Keratinocyte (primary cell): ENCODE measurements at regions not wholly inside any gene's neighbourhood (a gene's known extent, or its start where the extent isn't known, plus 50 kb on each side); places are given as distances from the start of the nearest gene placed in this dataset.

ENCODE experiments used
- EZH2 ChIP-seq: IDR thresholded peaks from one replicate; pipeline ENCODE4 v1.6.1; 2012; ENCODE audit warnings: inconsistent platforms, mild to moderate bottlenecking, low read length, moderate library complexity
- TF ChIP-seq, protein P1 (sequence below), 3 experiments: IDR thresholded peaks in 1 of 3; conservative IDR thresholded peaks in 1 of 3; optimal IDR thresholded peaks in 1 of 3; 2 replicates in 2 of 3; 3 replicates in 1 of 3; pipeline versions ENCODE3 to v1.5.1; 2011; ENCODE audit warnings: low read length in 3 of 3, mild to moderate bottlenecking in 3 of 3, moderate library complexity in 2 of 3, control low read depth in 1 of 3, inconsistent platforms in 1 of 3; ENCODE audit not compliant: insufficient read depth in 2 of 3; ENCODE audit errors: extremely low read depth in 1 of 3

DNA sequence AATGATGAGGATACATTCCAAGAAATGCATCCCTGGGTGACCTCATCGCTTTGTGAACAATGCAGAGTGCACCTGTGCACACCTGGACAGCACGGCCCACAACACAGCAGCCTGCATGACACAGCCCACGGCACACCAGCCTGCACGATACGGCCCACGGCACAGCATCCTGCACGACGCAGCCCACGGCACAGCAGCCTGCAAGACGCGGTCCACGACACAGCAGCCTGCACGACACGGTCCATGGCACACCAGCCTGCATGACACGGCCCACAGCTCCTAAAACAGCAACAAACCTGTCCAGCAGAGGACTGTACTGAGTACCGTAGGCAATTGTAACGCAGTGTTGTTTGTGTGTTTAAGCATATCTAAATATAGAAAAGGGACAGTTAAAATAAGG, 134.7 kb upstream of the PPP2R2D start:
- no peak for TF ChIP-seq EZH2
- TF ChIP-seq, protein P1, sequence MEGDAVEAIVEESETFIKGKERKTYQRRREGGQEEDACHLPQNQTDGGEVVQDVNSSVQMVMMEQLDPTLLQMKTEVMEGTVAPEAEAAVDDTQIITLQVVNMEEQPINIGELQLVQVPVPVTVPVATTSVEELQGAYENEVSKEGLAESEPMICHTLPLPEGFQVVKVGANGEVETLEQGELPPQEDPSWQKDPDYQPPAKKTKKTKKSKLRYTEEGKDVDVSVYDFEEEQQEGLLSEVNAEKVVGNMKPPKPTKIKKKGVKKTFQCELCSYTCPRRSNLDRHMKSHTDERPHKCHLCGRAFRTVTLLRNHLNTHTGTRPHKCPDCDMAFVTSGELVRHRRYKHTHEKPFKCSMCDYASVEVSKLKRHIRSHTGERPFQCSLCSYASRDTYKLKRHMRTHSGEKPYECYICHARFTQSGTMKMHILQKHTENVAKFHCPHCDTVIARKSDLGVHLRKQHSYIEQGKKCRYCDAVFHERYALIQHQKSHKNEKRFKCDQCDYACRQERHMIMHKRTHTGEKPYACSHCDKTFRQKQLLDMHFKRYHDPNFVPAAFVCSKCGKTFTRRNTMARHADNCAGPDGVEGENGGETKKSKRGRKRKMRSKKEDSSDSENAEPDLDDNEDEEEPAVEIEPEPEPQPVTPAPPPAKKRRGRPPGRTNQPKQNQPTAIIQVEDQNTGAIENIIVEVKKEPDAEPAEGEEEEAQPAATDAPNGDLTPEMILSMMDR (optimal IDR thresholded peaks at IDR 0.05 in 1 of 3, IDR thresholded peaks at IDR 0.05 in 1 of 3, conservative IDR thresholded peaks at IDR 0.05 in 1 of 3; ENCODE audit: extremely low read depth in 1 of 3, insufficient read depth in 2 of 3, low read length in 3 of 3): no peak
